Mammary epithelial cell (primary cell): ENCODE measurements at regions not wholly inside any gene's neighbourhood (a gene's known extent, or its start where the extent isn't known, plus 50 kb on each side); places are given as distances from the start of the nearest gene placed in this dataset.

ENCODE experiments used
- EZH2 ChIP-seq: IDR thresholded peaks from 2 replicates; pipeline ENCODE4 v1.6.1; 2012; ENCODE audit warnings: low read length, inconsistent platforms, borderline replicate concordance
- TF ChIP-seq, protein P1 (sequence below), 2 donors: IDR thresholded peaks in 1 of 2; conservative IDR thresholded peaks in 1 of 2; 2 replicates each; pipeline ENCODE4 v1.5.1; 2011 to 2012; ENCODE audit warnings: inconsistent platforms in 2 of 2, low read length in 2 of 2, mild to moderate bottlenecking in 2 of 2, control low read depth in 1 of 2, low read depth in 1 of 2; ENCODE audit not compliant: insufficient read depth in 1 of 2; ENCODE audit errors: extremely low read depth in 1 of 2

DNA sequence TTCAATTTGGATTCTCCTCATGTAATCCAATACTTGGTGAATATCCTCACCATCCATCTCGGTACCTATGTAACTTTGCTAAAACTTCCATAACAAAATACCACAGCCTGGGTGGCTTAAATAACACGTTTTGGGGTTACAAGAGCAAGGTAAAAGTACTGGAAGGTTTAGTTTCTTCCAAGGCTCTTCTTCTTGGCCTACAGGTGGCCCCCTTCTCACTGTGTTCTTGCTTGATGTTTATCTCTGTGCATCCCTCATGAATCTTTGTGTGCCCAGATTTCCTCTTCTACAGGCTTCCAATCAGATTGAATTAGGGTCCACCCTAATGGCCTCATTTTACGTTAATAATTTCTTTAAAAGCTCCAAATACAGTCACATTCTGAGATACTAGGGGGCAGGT is 163.3 kb upstream of the HCRTR2 start:
- TF ChIP-seq, protein P1, sequence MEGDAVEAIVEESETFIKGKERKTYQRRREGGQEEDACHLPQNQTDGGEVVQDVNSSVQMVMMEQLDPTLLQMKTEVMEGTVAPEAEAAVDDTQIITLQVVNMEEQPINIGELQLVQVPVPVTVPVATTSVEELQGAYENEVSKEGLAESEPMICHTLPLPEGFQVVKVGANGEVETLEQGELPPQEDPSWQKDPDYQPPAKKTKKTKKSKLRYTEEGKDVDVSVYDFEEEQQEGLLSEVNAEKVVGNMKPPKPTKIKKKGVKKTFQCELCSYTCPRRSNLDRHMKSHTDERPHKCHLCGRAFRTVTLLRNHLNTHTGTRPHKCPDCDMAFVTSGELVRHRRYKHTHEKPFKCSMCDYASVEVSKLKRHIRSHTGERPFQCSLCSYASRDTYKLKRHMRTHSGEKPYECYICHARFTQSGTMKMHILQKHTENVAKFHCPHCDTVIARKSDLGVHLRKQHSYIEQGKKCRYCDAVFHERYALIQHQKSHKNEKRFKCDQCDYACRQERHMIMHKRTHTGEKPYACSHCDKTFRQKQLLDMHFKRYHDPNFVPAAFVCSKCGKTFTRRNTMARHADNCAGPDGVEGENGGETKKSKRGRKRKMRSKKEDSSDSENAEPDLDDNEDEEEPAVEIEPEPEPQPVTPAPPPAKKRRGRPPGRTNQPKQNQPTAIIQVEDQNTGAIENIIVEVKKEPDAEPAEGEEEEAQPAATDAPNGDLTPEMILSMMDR (conservative IDR thresholded peaks at IDR 0.05 in 1 of 2, IDR thresholded peaks at IDR 0.05 in 1 of 2; ENCODE audit: extremely low read depth in 1 of 2, insufficient read depth in 1 of 2, low read depth in 1 of 2, low read length in 2 of 2) = peak in 1 of 2 donors; percentile 15
- no peak for TF ChIP-seq EZH2
